ENCODE measurements at regions not wholly inside any gene's neighbourhood (a gene's known extent, or its start where the extent isn't known, plus 50 kb on each side); places are given as distances from the start of the nearest gene placed in this dataset.

- TF ChIP-seq CTCF (IDR thresholded peaks at IDR 0.05; ENCODE audit: low read length) (no peak), EZH2 (IDR thresholded peaks at IDR 0.05; ENCODE audit: borderline replicate concordance, low read length) (no peak)
Measured at GRCh38 chr4:38538517-38538916, 125.5 kb upstream of the KLF3 start.

Data from OCI-LY1 (cell line).